Endothelial cell of umbilical vein (primary cell): ENCODE measurements at regions not wholly inside any gene's neighbourhood (a gene's known extent, or its start where the extent isn't known, plus 50 kb on each side); places are given as distances from the start of the nearest gene placed in this dataset.

Experiments
- POLR2A ChIP-seq: IDR thresholded peaks from 2 replicates; pipeline ENCODE4 v1.6.1; 2012; ENCODE audit warnings: low read depth, mild to moderate bottlenecking, control low read depth, low read length
- POLR2AphosphoS5 ChIP-seq: IDR thresholded peaks from 2 replicates; pipeline ENCODE4 v1.6.1; 2012; ENCODE audit warnings: low read depth, mild to moderate bottlenecking, control low read depth, low read length, moderate library complexity; ENCODE audit not compliant: insufficient read depth
- TF ChIP-seq, protein P1 (sequence below), 2 donors: IDR thresholded peaks; 1 replicate in 1 of 2; 2 replicates in 1 of 2; pipeline ENCODE4 v1.5.1; 2011; ENCODE audit warnings: low read length in 2 of 2, mild to moderate bottlenecking in 2 of 2, moderate library complexity in 2 of 2, control low read depth in 1 of 2, inconsistent platforms in 1 of 2, low read depth in 1 of 2; ENCODE audit not compliant: insufficient read depth in 1 of 2; ENCODE audit errors: extremely low read depth in 1 of 2
- TF ChIP-seq, protein P2 (sequence below): IDR thresholded peaks from 2 replicates; pipeline ENCODE4 v1.6.1; 2011; ENCODE audit not compliant: insufficient read depth, insufficient read length

- TF ChIP-seq, protein P1, sequence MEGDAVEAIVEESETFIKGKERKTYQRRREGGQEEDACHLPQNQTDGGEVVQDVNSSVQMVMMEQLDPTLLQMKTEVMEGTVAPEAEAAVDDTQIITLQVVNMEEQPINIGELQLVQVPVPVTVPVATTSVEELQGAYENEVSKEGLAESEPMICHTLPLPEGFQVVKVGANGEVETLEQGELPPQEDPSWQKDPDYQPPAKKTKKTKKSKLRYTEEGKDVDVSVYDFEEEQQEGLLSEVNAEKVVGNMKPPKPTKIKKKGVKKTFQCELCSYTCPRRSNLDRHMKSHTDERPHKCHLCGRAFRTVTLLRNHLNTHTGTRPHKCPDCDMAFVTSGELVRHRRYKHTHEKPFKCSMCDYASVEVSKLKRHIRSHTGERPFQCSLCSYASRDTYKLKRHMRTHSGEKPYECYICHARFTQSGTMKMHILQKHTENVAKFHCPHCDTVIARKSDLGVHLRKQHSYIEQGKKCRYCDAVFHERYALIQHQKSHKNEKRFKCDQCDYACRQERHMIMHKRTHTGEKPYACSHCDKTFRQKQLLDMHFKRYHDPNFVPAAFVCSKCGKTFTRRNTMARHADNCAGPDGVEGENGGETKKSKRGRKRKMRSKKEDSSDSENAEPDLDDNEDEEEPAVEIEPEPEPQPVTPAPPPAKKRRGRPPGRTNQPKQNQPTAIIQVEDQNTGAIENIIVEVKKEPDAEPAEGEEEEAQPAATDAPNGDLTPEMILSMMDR (IDR thresholded peaks at IDR 0.05; ENCODE audit: extremely low read depth in 1 of 2, insufficient read depth in 1 of 2, low read depth in 1 of 2, low read length in 2 of 2), result no peak
- TF ChIP-seq POLR2AphosphoS5 (no peak), POLR2A (no peak)
- TF ChIP-seq, protein P2, sequence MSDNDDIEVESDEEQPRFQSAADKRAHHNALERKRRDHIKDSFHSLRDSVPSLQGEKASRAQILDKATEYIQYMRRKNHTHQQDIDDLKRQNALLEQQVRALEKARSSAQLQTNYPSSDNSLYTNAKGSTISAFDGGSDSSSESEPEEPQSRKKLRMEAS, result no peak
Observed at GRCh38 chr3:64289622-64290021, 64.4 kb upstream of the PRICKLE2 start.
